ENCODE measurements at regions not wholly inside any gene's neighbourhood (a gene's known extent, or its start where the extent isn't known, plus 50 kb on each side); places are given as distances from the start of the nearest gene placed in this dataset.

DNA sequence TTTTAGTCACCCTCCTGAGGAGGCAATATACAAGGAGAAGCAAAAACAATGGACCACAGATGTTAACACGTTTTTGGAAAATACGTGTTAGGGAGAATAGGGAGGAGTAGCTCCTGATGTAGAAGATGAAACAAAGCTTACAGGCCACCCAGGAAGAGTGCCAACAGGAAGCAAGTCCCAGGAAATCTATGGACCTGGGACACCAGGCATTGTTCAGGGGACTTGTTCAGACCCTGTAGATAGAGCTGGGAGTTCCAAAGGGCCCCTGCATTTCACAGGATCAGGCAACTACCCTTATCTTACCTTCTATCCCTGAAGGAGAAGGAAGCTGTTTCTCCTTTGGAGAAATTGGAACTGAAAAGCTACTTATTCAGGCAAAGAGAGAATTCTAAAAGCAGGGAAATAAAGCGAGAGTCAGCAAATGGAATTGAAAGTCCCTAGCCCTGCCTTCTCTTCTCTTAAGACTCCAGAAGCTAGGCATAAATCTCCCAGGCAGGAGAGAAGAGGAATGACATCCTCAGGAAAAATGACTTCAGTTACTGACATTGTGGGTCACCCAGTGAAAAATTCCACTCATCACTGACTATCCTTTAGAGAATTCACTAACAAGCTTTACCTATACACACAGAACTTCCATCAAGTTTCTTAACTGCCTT is 77.7 kb upstream of the FAM3C start:
- in situ Hi-C loops (cut with MboI; ENCODE audit: low pct_unique_long_range_greater_than_20kb, low sequenced_read_pairs, unreplicated experiment): no loop called here
- no peak for DNase-seq (ENCODE audit: low spot score)

DNA sequence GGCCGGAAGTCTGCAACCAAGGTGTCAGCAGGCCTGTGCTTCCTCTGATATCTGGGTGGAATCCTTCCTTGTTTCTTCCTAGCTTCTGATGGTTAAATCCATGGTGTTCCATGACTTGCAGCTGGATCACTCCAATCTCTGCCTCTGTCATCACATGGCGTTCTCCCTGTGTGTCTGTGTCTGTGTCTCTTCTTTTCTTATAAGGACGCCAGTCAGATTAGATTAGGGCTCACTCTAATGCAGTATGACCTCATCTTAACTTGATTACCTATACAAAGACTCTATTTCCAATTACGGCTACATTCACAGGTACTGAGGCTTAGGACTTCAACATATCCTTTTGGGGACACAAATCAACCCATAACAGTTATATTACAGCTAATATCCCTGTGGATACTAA is 70.3 kb upstream of the FAM3C start:
- TF ChIP-seq, protein P1, sequence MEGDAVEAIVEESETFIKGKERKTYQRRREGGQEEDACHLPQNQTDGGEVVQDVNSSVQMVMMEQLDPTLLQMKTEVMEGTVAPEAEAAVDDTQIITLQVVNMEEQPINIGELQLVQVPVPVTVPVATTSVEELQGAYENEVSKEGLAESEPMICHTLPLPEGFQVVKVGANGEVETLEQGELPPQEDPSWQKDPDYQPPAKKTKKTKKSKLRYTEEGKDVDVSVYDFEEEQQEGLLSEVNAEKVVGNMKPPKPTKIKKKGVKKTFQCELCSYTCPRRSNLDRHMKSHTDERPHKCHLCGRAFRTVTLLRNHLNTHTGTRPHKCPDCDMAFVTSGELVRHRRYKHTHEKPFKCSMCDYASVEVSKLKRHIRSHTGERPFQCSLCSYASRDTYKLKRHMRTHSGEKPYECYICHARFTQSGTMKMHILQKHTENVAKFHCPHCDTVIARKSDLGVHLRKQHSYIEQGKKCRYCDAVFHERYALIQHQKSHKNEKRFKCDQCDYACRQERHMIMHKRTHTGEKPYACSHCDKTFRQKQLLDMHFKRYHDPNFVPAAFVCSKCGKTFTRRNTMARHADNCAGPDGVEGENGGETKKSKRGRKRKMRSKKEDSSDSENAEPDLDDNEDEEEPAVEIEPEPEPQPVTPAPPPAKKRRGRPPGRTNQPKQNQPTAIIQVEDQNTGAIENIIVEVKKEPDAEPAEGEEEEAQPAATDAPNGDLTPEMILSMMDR (IDR thresholded peaks at IDR 0.05; ENCODE audit: extremely low read depth, insufficient read depth, missing control alignments): no peak
- DNase-seq (ENCODE audit: low spot score): no peak
- in situ Hi-C loops (cut with MboI; ENCODE audit: low pct_unique_long_range_greater_than_20kb, low sequenced_read_pairs, unreplicated experiment): no loop called here

More for the DNA sequence above, 77.7 kb upstream of the FAM3C start:
- TF ChIP-seq, protein P1 (IDR thresholded peaks at IDR 0.05; ENCODE audit: extremely low read depth, insufficient read depth, missing control alignments): no peak

DNA sequence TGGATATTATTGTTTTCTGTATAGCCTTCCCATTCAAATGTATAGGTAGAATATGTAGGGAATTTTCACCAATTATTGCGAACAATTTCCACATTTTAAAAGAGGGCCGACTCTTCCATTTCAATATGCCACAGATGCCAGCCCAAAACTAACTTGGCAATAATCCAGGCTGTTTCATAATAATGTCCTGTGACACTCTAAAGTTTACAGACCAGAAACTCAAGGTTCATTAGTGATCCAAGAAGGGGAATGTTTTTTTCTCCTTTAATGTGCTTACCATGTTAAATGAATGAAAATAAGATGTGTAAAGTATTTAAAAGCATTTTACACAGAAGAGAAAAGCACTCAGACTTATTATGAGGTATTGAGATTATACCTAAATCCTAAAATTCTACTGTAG is 63.0 kb upstream of the FAM3C start:
- TF ChIP-seq, protein P1 (IDR thresholded peaks at IDR 0.05; ENCODE audit: extremely low read depth, insufficient read depth, missing control alignments): no peak
- DNase-seq (ENCODE audit: low spot score): no peak
- in situ Hi-C loops (cut with MboI; ENCODE audit: low pct_unique_long_range_greater_than_20kb, low sequenced_read_pairs, unreplicated experiment): no loop called here

DNA sequence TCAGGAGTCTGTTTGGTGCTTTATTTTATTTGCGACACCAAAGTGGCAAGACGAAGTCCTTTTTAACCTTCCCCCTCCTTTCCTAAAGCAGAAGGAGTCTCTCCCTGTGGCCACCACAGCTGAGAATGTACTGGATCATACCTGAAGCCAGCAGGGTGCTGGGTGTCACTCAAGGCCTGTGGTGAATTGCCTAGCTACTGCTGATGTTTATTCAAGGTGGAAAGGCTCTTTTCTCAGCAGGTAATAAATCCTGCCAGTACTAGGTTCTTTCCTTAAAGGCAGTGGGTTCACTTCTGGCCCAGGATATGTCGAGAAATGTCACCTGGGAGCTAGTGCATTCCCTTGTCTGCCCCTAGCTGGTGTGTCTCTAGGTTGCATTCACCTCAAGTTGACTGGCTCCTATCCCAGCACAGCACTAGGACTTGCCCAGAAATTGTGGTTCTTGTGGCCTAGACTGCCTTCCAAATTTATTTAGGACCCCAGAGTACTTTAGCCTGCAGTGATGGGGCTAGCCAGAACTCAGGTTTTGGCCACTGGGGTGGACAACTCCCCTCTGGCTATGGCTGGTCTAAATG is 60.8 kb upstream of the FAM3C start:
- no peak for DNase-seq (ENCODE audit: low spot score)
- TF ChIP-seq, protein P1 (IDR thresholded peaks at IDR 0.05; ENCODE audit: extremely low read depth, insufficient read depth, missing control alignments): no peak
- in situ Hi-C loops (cut with MboI; ENCODE audit: low pct_unique_long_range_greater_than_20kb, low sequenced_read_pairs, unreplicated experiment): no loop called here

DNA sequence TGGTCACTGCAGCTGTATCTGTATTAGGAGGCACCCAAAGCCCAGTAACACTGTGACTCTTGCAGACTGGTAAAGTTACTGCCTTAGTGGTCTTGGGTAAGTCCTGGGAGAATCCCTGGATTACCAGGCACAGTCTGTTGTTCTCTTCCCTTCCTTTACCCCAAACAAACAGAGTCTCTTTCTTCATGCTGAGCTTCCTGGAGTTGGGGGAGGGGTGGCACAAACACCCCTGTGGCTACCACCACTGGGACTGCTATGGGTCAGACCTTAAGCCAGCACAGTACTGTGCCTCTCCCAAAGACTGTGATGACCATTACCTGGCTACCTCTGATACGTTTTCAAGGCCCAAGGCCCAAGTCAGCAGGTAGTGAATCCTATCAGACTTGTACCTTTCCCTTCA is 59.9 kb upstream of the FAM3C start:
- TF ChIP-seq, protein P1 (IDR thresholded peaks at IDR 0.05; ENCODE audit: extremely low read depth, insufficient read depth, missing control alignments): no peak
- in situ Hi-C loops (cut with MboI; ENCODE audit: low pct_unique_long_range_greater_than_20kb, low sequenced_read_pairs, unreplicated experiment): no loop called here

DNA sequence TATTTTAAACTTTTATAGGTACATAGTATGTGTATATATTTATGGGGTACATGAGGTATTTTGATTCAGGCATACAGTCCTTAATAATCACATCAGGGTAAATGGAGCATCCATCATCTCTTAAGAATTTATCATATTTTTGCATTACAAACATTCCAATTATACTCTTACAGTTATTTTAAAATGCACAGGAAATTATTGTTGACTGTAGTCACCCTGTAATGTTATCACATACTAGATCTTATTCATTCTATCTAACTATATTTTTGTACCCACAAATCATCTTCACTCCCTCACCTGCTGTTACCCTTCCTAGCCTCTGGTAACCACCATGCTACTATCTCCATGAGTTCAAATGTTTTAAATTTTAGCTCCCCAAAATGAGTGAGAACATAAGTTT is 56.3 kb upstream of the FAM3C start:
- in situ Hi-C loops (cut with MboI; ENCODE audit: low pct_unique_long_range_greater_than_20kb, low sequenced_read_pairs, unreplicated experiment): no loop called here
- TF ChIP-seq, protein P1 (IDR thresholded peaks at IDR 0.05; ENCODE audit: extremely low read depth, insufficient read depth, missing control alignments): no peak
- DNase-seq (ENCODE audit: low spot score): no peak

More for the DNA sequence above, 59.9 kb upstream of the FAM3C start:
- DNase-seq (ENCODE audit: low spot score): no peak

Data from GM13977 (cell line).